HL-60 (cell line): ENCODE measurements at regions not wholly inside any gene's neighbourhood (a gene's known extent, or its start where the extent isn't known, plus 50 kb on each side); places are given as distances from the start of the nearest gene placed in this dataset.

Experiments used
- DNase-seq, 2 experiments: peaks; one replicate each; pipeline ENCODE4 v3.0.0-alpha.2; 2010 to 2020; ENCODE audit warnings: low read depth in 1 of 2, low spot score in 1 of 2
- H3K27ac ChIP-seq: fragments of 250-450 bp; sonication (Bioruptor Pico); replicated peaks from 2 replicates; pipeline ENCODE4 v1.5.1; 2020; ENCODE audit warnings: mild to moderate bottlenecking, moderate library complexity
- H3K27me3 ChIP-seq: fragments of 250-450 bp; sonication (Bioruptor Pico); 2 replicates; pipeline ENCODE4 v1.5.1; 2021; ENCODE audit warnings: mild to moderate bottlenecking, moderate library complexity; ENCODE audit not compliant: insufficient read depth, poor library complexity, severe bottlenecking
- H3K4me3 ChIP-seq: replicated peaks from 2 replicates; pipeline ENCODE4 v1.5.1; 2011; ENCODE audit warnings: mild to moderate bottlenecking, control low read depth, low read length; ENCODE audit not compliant: insufficient read depth
- CTCF ChIP-seq: IDR thresholded peaks from one replicate; pipeline ENCODE4 v1.5.1; 2011; ENCODE audit warnings: low read length, control low read depth, inconsistent platforms; ENCODE audit not compliant: insufficient read depth
- GABPA ChIP-seq: IDR thresholded peaks from 2 replicates; pipeline ENCODE4 v1.6.1; 2012; ENCODE audit warnings: low read depth
- POLR2AphosphoS5 ChIP-seq: IDR thresholded peaks from 2 replicates; pipeline ENCODE4 v1.6.1; 2012; ENCODE audit warnings: low read depth
- REST ChIP-seq: IDR thresholded peaks from 2 replicates; pipeline ENCODE4 v1.6.1; 2012; ENCODE audit warnings: low read depth; ENCODE audit not compliant: insufficient replicate concordance
- SPI1 ChIP-seq: IDR thresholded peaks from 2 replicates; pipeline ENCODE4 v1.6.1; 2012; ENCODE audit warnings: low read depth, mild to moderate bottlenecking, borderline replicate concordance

- DNase-seq = no peak
- Histone ChIP-seq H3K27me3 (no peaks in the 10 kb centered on the region), H3K27ac (no peak overlapping the region), H3K4me3 (no peak overlapping the region)
- no peak for TF ChIP-seq CTCF
- TF ChIP-seq POLR2AphosphoS5 = no peak
- TF ChIP-seq SPI1 = no peak
- TF ChIP-seq REST = no peak
- no peak for TF ChIP-seq GABPA
These were observed 743.4 kb upstream of the CNTN5 start for GRCh38 chr11:98277251-98277912.

- H3K4me3 ChIP-seq = no peak overlapping the region
- no peak for TF ChIP-seq CTCF
- TF ChIP-seq REST = no peak
- no peak for TF ChIP-seq GABPA
- TF ChIP-seq POLR2AphosphoS5 = no peak
- no peak for TF ChIP-seq SPI1
- H3K27me3 ChIP-seq = no peaks in the 10 kb centered on the region
- no peak overlapping the region for H3K27ac ChIP-seq
- DNase-seq = no peak
These were observed 731.0 kb upstream of the CNTN5 start for GRCh38 chr11:98289617-98290263.

- Histone ChIP-seq H3K27ac (no peak overlapping the region), H3K27me3 (no peaks in the 10 kb centered on the region), H3K4me3 (no peak overlapping the region)
- no peak for DNase-seq
- TF ChIP-seq SPI1 (no peak), CTCF (no peak), REST (no peak), POLR2AphosphoS5 (no peak), GABPA (no peak)
These were observed 724.5 kb upstream of the CNTN5 start for GRCh38 chr11:98296091-98296880.
